SK-MEL-5 (cell line): ENCODE measurements at regions not wholly inside any gene's neighbourhood (a gene's known extent, or its start where the extent isn't known, plus 50 kb on each side); places are given as distances from the start of the nearest gene placed in this dataset.
A peak's percentile ranks its signal among the peaks of the same experiment; 100 is the strongest.

Experiments
- DNase-seq: peaks from one replicate; pipeline ENCODE4 v3.0.0-alpha.2; 2016; ENCODE audit warnings: low read depth, low spot score
- in situ Hi-C: cut with HindIII; loops from 2 replicates; pipeline ENCODE4 v1.10.0; 2016; ENCODE audit warnings: low sequenced_read_pairs, high pct_unique_total_duplicates, low pct_unique_long_range_greater_than_20kb

DNA sequence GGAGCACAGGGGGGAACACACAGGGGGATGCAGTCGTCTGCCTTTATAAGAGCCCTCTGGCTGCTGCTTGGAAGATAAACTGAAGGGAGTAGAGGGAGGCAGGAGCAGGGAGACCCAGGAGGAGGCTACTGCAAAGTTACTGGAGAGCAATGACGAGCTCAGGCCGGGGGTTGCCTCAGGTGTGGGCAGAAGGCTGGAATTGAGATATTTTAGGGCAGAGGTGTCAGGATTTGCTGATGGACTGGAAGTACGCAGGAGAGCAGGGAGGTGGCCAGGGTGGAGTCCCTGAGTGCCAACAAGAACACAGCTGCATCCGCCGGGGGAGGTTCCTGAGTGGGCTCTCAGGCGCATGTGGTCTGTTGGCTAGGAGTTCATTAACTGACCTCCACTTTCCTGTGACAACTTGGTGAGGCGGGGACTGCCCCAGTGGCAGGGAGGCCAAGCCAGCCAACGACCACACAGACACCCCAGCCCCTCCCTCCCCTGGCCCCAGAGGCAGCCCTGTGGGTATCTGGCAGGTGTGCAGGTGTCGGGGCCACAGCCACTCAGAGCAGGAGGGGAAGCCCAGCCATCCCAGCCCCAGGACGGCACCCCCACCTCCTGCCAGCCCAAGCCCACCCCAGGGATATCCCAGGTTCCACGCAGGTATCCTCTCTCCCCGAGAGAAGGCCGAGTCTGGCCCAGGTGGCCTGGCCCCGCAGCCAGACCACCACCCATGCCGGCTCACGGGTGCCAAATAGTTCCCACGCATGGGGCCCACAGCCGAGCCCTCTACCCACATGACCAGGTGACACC, 85.4 kb downstream of the NCOR2 start:
- in situ Hi-C loops: no loop called here
- DNase-seq: no peak

DNA sequence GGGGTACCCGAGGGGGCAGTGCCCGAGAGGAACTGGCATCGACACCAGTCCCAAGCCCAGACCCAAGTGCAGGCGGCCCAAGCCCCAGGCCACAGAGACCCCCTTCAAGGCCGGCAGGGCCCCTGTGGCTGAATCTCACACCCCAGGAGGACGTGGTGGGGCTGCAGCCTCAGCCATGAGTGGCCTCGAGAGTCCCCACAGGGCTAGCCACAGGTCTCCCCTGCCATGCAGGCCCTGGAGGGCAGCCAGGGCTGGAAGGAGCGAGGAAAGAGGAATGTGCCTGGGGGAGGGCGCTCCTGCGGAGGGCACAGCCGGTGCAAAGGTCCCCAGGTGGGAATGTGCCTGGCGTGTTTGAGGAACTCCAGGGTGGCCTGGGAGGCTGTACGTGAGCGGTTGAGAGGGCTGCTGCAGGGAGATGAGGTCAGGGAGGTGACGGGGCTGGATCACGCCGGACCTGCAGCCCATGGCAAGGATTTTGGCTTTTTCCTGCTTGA, 86.1 kb downstream of the NCOR2 start:
- in situ Hi-C loops: no loop called here
- DNase-seq: no peak

DNA sequence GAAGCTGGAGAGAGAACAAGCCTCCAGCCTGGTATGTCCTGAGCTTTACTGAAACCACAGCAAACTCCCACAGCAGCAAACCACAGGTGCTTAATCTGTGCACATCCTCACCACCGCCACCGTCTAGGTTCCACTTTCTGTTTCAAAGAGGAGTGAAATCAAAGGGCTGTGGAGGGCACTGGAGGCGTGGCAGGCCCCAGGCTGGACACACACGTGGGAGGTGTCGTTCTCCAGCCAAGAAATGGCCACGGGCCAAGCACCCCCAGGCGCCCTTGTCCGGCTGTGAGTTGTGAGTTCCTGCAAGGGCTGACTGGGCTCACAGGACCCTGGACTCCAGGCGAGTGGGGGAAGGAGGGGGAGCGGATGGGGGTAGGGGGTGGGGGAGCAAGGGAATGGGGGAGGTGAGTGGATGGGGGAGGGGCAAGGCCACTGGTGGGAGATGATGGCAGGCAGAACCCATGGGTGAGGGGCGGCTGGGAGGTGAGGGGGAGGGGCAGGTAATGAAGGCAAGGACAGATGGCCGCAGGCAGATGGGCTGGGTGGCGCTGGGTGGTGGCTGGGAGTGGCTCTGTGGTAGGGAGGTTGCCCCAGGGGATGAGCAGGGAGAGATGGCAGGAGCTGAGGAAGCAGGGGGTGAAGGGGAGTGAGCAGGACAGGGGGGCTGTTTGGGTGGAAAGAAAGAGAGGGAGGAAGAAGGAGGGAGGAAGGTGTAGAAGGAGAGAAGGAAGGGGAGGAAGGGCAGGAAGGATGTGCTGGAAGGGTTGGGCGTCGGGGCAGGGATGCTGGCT, 86.7 kb downstream of the NCOR2 start:
- in situ Hi-C loops: no loop called here

DNA sequence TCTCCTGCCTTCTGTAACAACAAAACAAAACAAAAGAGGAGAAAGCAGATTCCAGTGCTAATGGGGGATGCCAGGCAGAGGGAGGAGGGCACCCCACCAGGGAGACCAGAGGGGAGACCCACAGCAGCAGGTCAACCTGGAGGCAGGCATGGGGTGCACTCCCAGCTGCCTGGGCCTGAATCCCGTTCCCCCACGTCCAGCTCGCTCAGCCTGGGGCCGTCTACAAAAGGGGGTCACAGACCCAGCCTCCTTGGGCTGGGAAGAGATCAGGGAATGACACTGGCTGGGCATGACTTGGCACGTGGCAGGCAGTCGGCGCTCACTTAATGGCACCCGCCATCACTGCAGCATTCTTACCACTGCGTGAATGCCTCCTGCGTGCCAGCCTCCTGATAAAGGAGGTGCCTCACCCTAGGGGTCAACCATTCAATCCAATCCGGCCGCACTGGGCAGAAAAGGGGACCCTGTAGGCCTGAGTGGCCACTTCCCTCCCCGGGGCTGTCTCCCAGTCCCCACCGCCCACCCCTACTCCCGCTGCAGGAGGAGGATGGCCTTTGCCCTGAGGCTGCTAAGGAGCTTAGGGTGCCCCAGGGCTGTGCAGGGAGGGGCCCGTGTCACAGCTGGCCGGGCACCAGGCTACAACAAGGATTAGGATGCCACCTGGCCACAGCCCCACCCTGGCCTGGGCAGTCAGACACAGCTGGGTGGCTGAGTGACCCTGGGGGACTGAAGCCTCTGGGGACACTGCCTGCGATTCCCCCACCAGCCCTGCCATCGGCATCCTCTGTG, 87.5 kb downstream of the NCOR2 start:
- no peak for DNase-seq
- in situ Hi-C loops: no loop called here

More for the DNA sequence above, 86.7 kb downstream of the NCOR2 start:
- DNase-seq: peak; percentile 26

DNA sequence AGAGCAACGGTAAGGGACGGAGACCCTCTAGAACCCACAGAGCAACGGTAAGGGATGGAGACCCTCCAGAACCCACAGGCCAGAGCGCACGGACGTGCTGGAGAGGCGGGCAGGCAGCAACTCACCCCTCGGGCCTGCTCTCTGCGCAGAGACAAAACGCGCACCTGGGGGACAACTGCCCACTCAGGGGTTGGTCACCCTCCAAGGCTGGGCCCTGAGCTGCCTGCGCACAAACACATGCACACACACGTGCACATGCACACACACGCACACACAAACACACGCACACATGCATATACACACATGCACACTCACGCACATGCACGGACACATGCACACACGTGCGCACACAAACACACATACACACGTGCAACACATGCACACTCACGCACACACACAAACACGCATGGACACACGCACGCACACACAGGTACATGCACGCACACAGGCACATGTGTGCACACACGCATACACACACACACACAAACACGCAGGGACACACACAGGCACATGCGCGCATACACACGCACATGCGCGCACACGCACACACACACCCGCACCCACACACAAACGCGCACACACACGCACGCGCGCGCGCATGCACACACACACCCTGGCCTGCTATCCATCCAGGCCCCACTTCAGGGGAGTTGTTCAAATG, 88.3 kb downstream of the NCOR2 start:
- in situ Hi-C loops: no loop called here
- no peak for DNase-seq

DNA sequence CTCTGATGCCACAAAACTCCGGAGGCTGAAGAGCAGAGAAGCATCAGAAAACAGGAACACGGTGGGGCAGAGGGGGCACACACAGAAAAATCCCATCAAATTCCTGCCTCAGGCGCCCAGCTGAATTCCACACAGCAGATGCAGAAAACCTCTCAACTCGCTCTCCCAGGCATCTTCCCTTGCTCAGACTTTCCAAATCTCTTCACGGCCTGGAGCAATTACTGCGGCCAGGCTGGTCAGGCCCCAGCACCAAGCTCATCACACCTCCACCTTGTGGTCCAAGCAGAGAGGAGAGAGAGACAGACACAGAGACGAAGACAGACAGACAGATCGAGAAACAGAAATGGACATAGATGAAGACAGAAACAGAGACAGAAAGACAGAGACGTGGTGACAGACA, 89.0 kb downstream of the NCOR2 start:
- DNase-seq: no peak
- in situ Hi-C loops: no loop called here

DNA sequence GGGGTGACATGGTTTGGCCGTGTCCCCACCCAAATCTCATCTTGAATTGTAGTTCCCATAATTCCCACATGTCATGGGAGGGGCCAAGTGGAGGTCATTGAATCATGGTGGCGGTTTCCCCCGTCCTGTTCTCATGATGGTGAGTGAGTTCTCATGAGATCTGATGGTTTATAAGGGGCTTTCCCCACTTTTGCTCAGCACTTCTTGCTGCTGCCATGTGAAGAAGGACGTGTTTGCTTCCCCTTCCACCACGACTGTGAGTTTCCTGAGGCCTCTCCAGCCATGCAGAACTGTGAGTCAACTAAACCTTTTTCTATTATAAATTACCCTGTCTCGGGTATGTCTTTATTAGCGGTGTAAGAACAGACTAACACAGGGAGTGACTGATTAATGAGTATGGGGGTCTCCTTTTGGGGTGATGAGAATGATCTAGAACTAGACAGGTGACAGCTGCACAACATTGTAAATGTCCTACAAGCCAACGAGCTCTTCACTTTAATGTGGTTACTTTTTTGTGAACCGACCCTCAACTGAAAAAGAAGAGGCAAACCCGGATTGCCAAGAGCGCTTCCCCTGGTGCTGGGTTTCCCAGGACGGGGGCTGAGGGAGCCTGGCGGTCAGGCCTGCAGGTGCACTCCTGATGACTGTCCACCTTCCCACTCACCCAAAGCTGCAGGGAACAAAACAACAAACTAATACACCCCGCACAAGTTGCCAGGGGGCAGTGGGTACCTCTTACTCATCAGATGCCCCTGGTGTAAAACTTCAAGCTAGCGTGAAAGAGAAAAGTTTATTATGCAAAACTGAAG, 90.1 kb downstream of the NCOR2 start:
- no peak for DNase-seq
- in situ Hi-C loops: no loop called here

GRCh38 chr12:124476011-124476400, 91.4 kb downstream of the NCOR2 start:
- in situ Hi-C loops: no loop called here

GRCh38 chr12:124475295-124476010, 92.0 kb downstream of the NCOR2 start:
- DNase-seq: no peak
- in situ Hi-C loops: no loop called here

More at GRCh38 chr12:124476011-124476400, 91.4 kb downstream of the NCOR2 start:
- no peak for DNase-seq

GRCh38 chr12:124474709-124475108, 92.7 kb downstream of the NCOR2 start:
- in situ Hi-C loops: no loop called here

DNA sequence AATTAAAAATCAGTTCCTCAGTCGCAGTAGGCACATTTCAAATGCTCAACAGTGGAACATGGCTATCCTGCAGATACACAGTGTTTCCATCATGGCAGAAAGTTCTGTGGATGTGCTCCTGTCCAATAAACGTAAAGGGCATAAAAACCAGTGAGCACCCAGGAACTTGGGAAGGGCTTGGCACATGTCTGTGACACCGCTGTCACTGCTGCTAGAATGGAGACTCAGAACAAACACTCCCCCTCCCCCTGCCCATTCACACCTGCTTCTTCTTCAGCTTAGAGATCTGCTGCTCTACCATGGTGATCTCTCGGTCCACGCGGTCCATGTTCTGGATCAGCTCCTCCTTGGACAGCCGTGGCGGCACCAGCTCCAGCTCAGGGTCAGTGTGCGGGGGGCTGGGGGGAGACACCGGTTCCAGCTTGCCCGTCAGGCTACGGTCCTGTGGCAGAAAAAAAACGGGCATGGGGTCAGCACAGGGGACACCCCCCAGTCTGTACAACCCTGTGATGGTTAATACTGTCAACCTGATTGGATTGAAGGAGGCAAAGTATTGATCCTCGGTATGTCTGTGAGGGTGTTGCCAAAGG, 94.6 kb downstream of the NCOR2 start:
- in situ Hi-C loops: no loop called here
- no peak for DNase-seq

More at GRCh38 chr12:124474709-124475108, 92.7 kb downstream of the NCOR2 start:
- DNase-seq: no peak

- no peak for DNase-seq
- in situ Hi-C loops: no loop called here
Measured at GRCh38 chr12:124471828-124472227, 95.6 kb downstream of the NCOR2 start.

- in situ Hi-C loops: no loop called here
Measured at GRCh38 chr12:124470806-124471205, 96.6 kb downstream of the NCOR2 start.

DNA sequence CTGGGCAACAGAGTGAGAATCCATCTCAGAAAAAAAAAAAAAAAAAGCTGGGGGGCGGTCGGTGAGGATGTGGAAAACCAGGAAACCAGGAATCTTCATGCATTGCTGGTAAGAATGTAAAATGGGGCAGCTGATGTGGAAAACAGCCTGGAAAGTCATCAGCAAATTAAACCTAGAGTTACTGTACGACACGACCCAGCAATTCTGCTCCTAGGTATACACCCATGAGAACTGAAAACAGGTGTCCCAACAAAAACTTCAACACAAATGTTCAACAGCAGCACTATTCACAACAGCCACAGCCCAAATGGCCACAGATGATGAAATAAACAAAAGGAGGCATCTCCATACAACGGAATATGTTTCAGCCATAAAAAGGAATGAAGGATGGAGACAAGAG, 97.3 kb downstream of the NCOR2 start:
- DNase-seq: no peak
- in situ Hi-C loops: no loop called here

More at GRCh38 chr12:124470806-124471205, 96.6 kb downstream of the NCOR2 start:
- DNase-seq: no peak

DNA sequence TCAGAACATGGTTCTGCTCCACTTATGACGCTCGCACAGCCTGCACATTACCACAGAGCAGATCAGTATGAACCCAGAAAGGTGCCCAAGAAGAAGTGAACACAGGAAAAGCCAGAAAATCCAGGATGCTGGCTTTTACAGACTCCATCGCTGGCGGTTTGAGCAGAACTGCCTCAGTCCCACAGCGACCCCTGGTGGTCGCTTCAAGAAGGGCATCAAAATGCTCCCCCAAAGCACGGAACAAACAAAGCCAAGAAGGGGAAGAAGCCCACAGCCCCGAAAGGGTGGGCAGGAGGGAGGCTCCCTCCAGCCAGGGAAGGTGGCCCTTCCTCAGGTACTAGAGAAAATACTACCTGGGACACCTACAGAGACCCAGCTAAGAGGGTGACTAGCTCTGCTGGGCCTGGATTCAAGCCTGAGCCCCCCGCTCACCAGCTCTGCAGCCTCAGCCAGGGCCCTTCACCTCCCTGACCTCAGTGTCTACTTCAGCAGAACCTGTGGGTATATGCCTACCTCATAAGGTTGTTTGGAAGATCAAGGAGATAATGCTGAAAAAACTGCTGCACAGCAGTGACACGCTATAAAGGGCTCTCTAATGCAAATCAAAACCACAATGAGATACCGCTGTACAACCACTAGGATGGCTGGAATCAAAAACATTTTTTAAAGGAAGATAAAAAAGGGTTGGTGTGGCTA, 98.1 kb downstream of the NCOR2 start:
- in situ Hi-C loops: no loop called here
- peak; percentile 20 for DNase-seq
